ENCODE measurements at regions not wholly inside any gene's neighbourhood (a gene's known extent, or its start where the extent isn't known, plus 50 kb on each side); places are given as distances from the start of the nearest gene placed in this dataset.
"Not testable (repeated sequence)": the region's sequence is repeated elsewhere in the genome, so short reads cannot be mapped to it uniquely, and the experiment has no call there.

DNA sequence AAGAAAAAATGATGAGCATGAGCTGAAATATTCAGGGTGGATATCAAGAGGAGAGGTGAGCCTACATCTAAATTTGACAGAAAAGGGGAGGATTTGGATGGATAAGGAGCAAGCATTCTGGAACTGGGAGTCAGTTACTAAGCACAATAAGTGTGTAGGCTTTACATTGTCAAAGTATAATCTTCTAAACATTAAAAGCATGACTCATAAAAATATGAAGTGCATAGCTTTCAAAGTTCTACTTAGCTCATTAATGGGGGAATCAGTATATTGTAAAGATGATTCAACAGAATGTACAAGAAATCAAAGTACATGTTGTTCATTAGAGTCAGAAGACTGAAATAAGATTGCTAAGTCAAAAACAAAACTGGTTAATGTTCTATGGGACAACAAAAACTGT is 248.0 kb upstream of the GAS1 start:
- no peak for DNase-seq (ENCODE audit: low spot score)
- FAIRE-seq, result no peak

- DNase-seq (ENCODE audit: low spot score) (no peak), FAIRE-seq (no peak)
Observed at GRCh38 chr9:87197349-87198130, 250.2 kb upstream of the GAS1 start.

GRCh38 chr9:87198716-87199115 is 251.4 kb upstream of the GAS1 start:
- no peak for FAIRE-seq

GRCh38 chr9:87199278-87199677 is 252.0 kb upstream of the GAS1 start:
- DNase-seq (ENCODE audit: low spot score) (no peak), FAIRE-seq (no peak)

More at GRCh38 chr9:87198716-87199115, 251.4 kb upstream of the GAS1 start:
- DNase-seq (ENCODE audit: low spot score), result no peak

GRCh38 chr9:87199782-87200181 is 252.5 kb upstream of the GAS1 start:
- FAIRE-seq, result no peak

DNA sequence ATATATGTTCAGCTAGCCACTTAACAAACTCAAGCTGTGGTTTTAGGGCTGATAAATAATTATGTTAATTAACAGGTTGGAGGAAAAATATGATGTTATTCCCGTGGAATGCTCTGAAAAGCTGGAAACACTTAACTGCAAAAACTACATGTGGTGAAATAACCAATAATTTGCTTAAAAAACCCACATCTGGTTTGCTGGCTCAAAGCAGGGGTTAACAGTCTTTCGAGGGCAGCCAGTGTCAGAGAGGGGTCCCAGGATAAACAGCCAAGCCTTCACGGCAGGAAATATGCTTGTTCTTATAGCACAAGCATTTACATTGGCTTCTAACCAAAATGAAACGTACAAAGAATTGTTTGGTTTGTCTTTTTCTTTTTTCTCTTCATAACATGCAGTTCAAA is 254.0 kb upstream of the GAS1 start:
- no peak for FAIRE-seq
- DNase-seq (ENCODE audit: low spot score), result no peak

More at GRCh38 chr9:87199782-87200181, 252.5 kb upstream of the GAS1 start:
- DNase-seq (ENCODE audit: low spot score), result no peak

DNA sequence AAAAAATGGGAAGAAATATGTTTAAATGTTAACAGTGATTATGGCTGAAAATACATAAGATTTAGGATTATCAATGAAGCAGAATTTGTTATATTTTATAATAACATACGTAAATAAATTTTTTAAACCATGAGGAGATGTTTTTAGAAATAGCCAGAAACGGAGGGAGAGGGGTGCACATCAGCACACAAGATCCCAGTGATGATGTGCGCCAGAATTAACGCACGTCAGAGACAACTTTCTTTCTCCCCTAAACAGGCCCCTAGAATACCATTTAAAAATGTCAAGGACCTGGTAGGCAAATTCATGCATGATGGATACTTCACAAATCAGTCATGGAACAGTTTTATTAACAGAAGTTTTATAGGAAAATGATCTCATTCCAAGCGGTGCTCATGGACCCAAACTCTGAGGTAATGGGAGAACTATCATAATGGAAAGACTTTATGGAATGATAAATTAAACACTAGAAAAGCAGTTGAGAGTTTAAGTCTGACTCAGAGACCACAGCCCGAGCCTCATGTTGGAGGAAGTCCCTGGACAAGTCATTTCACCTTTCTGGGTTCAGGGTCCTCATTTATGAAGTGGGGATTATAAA is 258.9 kb upstream of the GAS1 start:
- FAIRE-seq (no peak), DNase-seq (ENCODE audit: low spot score) (peak; percentile 61)

DNA sequence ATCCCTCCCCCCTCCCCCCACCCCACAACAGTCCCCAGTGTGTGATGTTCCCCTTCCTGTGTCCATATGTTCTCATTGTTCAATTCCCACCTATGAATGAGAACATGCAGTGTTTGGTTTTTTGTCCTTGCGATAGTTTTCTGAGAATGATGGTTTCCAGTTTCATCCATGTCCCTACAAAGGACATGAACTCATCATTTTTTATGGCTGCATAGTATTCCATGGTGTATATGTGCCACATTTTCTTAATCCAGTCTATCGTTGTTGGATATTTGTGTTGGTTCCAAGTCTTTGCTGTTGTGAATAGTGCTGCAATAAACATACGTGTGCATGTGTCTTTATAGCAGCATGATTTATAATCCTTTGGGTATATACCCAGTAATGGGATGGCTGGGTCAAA is 263.4 kb upstream of the GAS1 start:
- FAIRE-seq, result not testable (repeated sequence)

DNA sequence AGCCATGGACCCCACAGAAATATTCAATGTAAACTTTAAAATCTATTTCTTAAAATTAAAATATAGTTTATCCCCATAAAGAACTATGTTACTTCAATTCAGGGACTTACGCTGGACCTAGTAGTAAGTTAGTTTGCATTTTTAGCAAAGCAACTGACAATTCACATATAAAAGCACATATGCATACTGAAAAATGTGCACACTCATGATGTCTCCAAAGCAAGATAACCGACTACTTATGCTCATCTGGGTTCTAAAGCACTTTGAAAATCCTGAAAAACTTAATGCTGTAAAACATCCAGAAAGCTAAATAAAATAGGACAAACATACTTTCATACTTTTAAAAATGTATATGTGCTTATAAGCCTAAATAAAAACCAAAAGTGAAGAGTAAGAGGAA is 264.4 kb upstream of the GAS1 start:
- FAIRE-seq (no peak), DNase-seq (ENCODE audit: low spot score) (no peak)

More for the DNA sequence above, 263.4 kb upstream of the GAS1 start:
- not testable (repeated sequence) for DNase-seq (ENCODE audit: low spot score)

DNA sequence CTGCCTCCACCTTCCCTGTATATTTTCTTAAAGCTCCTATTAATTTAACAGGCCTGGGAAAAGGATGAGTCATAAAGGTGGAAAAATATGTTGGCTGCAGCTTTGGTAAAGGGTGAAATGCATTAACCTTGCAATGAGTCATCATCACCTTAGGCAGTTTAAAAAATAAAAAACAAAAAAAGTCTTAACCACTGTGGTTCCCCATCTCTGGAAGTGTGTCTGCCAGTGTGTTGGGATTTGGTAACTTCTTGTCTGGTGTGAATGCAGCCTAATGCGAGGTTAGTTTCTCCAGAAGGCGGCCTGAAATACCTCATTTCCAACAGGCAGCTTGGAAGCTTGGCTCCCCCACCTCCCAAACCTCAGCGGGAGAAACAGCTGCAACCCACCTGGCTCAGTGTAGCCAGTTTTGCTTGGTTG is 265.3 kb upstream of the GAS1 start:
- DNase-seq (ENCODE audit: low spot score) (peak; percentile 69), FAIRE-seq (no peak)

DNA sequence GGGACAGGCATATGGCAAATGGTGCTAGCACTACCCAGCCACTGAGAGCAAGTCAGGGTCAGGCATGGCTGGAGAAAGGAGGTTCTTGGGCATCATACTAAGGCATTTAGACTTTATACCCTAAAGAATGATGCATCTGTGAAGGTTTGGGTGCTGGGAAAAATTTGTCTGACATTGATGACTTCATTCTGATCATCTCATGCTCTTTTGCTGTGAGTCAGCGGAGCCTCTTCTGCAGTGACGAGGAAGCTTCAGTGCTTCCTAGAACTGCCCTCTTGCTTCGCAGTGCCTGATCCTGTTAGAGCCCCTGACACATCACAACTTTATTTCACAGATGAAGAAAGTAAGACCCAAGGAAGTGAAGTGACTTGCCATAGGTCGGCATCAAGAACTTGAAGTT is 266.6 kb upstream of the GAS1 start:
- DNase-seq (ENCODE audit: low spot score) (peak; percentile 34), FAIRE-seq (no peak)

DNA sequence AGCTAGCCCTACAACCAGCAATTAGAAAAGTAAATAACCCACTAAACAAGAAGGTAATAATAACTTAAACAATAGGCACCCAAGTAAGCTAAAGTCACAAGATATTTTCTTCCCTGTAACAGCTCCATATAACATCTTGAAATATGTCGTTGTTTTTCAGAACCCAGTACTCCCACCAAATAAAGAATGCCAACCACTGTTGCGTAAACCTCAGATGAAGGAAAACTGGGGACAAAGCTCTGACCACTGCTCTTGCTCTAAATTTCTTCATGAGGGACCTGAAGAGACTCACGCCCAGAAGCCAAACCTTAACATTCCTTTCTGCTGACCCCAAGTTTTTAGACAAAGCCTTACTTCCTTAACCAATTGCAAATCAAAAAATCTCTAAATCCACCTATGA is 267.7 kb upstream of the GAS1 start:
- FAIRE-seq (no peak), DNase-seq (ENCODE audit: low spot score) (no peak)

- DNase-seq (ENCODE audit: low spot score) (no peak), FAIRE-seq (no peak)
Observed at GRCh38 chr9:87216036-87216435, 268.7 kb upstream of the GAS1 start.

- no peak for FAIRE-seq
Observed at GRCh38 chr9:87216897-87217455, 269.7 kb upstream of the GAS1 start.

DNA sequence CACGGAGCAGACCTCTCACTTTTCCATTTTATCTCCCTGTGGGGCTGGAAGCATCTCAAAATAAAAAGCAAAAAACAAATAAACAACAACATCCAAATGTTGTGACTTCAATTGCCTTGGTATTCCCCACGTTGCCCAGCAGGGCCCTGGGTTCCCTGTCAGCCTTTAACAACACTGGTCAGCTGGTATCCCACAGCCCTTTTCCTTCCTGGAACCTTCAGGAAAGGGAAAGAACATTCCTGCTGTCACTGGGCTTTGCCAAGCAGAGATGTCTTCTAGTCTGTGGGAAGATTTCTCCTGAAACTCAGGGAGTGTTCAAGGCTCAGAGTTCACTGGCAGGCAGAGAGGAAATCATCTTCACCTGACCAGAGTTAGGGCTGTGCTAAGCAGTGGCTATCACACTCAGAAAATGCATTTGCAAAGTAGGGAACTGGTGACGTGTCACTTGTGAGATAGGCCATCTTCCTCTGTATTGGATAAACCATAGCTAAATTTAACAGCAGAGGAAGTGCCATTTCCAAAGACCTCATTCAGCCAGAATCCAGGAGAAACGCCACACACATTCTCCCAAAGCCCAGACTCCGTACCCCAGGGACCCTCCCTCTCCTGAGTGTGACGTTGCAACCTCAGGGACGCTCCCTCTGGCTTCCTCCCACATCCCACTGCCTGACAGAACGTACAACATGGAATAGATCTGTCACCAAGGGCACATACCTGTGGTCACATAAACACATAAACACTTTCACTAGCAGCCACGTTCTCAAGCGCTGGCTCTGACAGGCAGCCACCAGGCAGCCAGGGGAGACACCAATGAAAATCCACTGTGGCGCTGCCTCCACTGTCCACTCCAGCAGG is 274.0 kb upstream of the DAPK1 start:
- FAIRE-seq (peak; percentile 73), DNase-seq (ENCODE audit: low spot score) (peak; percentile 53)

More at GRCh38 chr9:87216897-87217455, 269.7 kb upstream of the GAS1 start:
- DNase-seq (ENCODE audit: low spot score), result no peak

DNA sequence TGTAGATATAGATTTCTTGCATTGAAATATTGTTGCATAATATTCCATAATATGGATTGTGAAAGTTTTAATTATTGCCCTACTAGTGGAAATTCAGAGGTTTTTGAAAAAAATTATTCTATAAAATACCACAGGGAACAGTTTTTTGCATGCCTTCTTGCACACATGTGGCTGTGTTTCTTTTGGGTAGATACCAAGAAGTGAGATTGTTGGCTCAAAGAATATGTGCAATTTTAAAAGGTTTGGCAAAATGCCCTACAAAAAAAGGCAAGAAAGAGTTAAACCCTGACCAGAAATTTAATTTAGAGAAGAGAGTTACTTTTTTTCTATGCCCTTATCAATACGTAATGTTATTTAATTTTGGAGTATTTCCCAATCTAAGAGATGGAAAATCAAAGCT is 270.8 kb upstream of the DAPK1 start:
- FAIRE-seq (no peak), DNase-seq (ENCODE audit: low spot score) (no peak)

- FAIRE-seq (no peak), DNase-seq (ENCODE audit: low spot score) (no peak)
Observed at GRCh38 chr9:87227456-87227855, 270.2 kb upstream of the DAPK1 start.

DNA sequence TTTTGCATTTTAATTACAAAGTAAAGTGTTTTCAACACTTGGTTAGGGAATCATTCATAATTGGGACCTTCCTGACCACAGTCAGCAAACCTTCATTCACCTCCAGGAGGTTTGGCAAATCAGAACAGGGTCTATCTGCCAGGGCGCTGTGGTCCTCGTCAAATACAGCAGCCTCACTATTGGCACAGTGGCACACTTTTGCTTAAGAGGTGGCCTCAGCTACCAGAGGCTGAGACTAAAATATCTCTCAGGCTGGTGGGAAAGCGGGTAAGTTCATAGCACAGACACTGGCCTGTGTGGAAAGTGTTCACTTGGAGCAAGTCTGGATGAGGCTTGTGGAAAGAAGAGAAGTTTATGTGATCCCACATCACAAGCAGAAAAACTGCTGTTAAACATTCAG is 268.6 kb upstream of the DAPK1 start:
- no peak for FAIRE-seq
- DNase-seq (ENCODE audit: low spot score), result no peak

DNA sequence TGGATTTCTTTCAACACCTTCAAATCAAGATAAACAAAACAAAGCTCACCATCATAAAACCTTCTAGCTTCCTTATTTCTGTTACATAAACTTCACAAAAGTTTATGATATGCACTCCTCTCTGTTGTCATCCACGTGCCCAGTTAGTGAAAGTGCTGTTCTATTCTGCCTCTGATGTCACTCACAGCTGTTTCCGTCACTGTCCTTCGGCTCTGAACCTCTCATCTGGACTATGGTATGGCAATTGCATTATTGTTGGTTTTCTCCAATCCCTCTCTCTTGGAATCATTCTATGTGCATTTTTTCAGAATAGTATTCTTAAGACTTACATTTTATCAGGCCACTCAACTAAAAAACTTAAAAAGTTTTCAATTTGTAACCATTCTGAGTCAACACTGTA is 264.2 kb upstream of the DAPK1 start:
- no peak for DNase-seq (ENCODE audit: low spot score)
- no peak for FAIRE-seq

- no peak for FAIRE-seq
- no peak for DNase-seq (ENCODE audit: low spot score)
Observed at GRCh38 chr9:87233899-87234455, 263.7 kb upstream of the DAPK1 start.

DNA sequence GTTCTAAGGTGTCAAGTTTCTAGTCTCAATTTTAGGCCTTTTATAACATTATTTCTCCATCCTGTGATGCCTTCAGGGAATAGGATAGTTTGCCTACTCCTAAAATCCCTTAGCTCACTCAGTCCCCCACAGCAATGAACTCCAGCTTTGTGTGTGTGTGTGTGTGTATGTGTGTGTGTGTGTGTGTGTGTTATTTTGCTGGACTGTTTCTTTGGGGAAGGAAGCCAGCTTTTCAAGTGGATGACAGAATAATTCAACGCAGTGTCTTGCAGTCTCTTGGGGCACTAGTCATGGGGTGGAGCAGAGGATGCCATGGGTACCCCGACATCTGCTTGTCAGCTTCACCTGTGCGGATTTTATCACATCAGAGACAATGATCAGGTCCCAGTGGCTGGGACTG is 262.8 kb upstream of the DAPK1 start:
- FAIRE-seq (no peak), DNase-seq (ENCODE audit: low spot score) (no peak)
